Stimulated activated CD8-positive, alpha-beta memory T cell treated with anti-CD3 and anti-CD28 coated beads, Interleukin-15, amount 100 ng/mL, for 1 hour (primary cell): ENCODE measurements at regions not wholly inside any gene's neighbourhood (a gene's known extent, or its start where the extent isn't known, plus 50 kb on each side); places are given as distances from the start of the nearest gene placed in this dataset.
"Not testable (repeated sequence)": the region's sequence is repeated elsewhere in the genome, so short reads cannot be mapped to it uniquely, and the experiment has no call there.

ENCODE experiments used
- DNase-seq: peaks from one replicate; pipeline ENCODE4 v3.0.0-alpha.2; 2020; ENCODE audit warnings: low read depth

- no peak for DNase-seq
Measured at GRCh38 chr7:356691-357462, 66.9 kb downstream of the FOXL3 start.

- DNase-seq: no peak
Measured at GRCh38 chr7:357531-358209, 67.7 kb downstream of the FOXL3 start.

GRCh38 chr7:358352-358751 is 68.4 kb downstream of the FOXL3 start:
- DNase-seq: no peak

- DNase-seq: no peak
Measured at GRCh38 chr7:359226-359765, 69.3 kb downstream of the FOXL3 start.

- DNase-seq: no peak
Measured at GRCh38 chr7:359766-360361, 69.9 kb downstream of the FOXL3 start.

GRCh38 chr7:360454-361100 is 70.6 kb downstream of the FOXL3 start:
- no peak for DNase-seq

GRCh38 chr7:361182-361581 is 71.2 kb downstream of the FOXL3 start:
- DNase-seq: not testable (repeated sequence)

GRCh38 chr7:361680-362401 is 71.9 kb downstream of the FOXL3 start:
- DNase-seq: no peak

- DNase-seq: peak; percentile 24
Measured at GRCh38 chr7:362402-363096, 72.6 kb downstream of the FOXL3 start.

GRCh38 chr7:363626-364025 is 73.7 kb downstream of the FOXL3 start:
- no peak for DNase-seq

- no peak for DNase-seq
Measured at GRCh38 chr7:364536-364935, 74.6 kb downstream of the FOXL3 start.

- no peak for DNase-seq
Measured at GRCh38 chr7:365593-365992, 75.6 kb downstream of the FOXL3 start.

- no peak for DNase-seq
Measured at GRCh38 chr7:366161-366803, 76.3 kb downstream of the FOXL3 start.

- DNase-seq: no peak
Measured at GRCh38 chr7:367351-367901, 77.5 kb downstream of the FOXL3 start.

- no peak for DNase-seq
Measured at GRCh38 chr7:368651-369475, 78.9 kb downstream of the FOXL3 start.

- no peak for DNase-seq
Measured at GRCh38 chr7:369476-370258, 79.7 kb downstream of the FOXL3 start.

- DNase-seq: no peak
Measured at GRCh38 chr7:370259-370625, 80.3 kb downstream of the FOXL3 start.

GRCh38 chr7:370775-371118 is 80.8 kb downstream of the FOXL3 start:
- DNase-seq: no peak
